GM12878 (cell line): ENCODE measurements at regions not wholly inside any gene's neighbourhood (a gene's known extent, or its start where the extent isn't known, plus 50 kb on each side); places are given as distances from the start of the nearest gene placed in this dataset.

Experiments used
- ATAC-seq: fragments of 200-7000 bp; cut with Tn5 transposase; 3 replicates; pipeline ENCODE4 v1.9.1; 2020; ENCODE audit warnings: mild to moderate bottlenecking, moderate library complexity
- BruUV-seq: library from RNA; stranded (reverse); fragments of 400-500 nt; replicated peaks from 2 replicates; lab custom pipeline; 2021; lab: Mats Ljungman, UMichigan
- CTCF ChIA-PET: fragments of 300-600 bp; sonication (Branson Sonifier 250); formaldehyde crosslinking; extraction: SDS; loops from one replicate; lab custom pipeline; 2021; ENCODE audit warnings: inconsistent platforms; lab: Yijun Ruan, JAX
- POLR2A ChIA-PET: fragments of 350-600 bp; formaldehyde crosslinking; extraction: SDS; loops from one replicate; lab custom pipeline; 2021; ENCODE audit warnings: inconsistent platforms; lab: Charles Lee
- RAD21 ChIA-PET: fragments of 300-600 bp; sonication (Branson Sonifier 250); formaldehyde crosslinking; loops from one replicate; lab custom pipeline; 2023; ENCODE audit warnings: antibody characterized with exemption; ENCODE audit not compliant: unreplicated experiment; lab: Charles Lee
- SMC1A ChIA-PET: fragments of 300-600 bp; sonication (Branson Sonifier 250); formaldehyde crosslinking; loops from one replicate; lab custom pipeline; 2023; ENCODE audit not compliant: unreplicated experiment, uncharacterized antibody; lab: Charles Lee
- DNase-seq: peaks from one replicate; pipeline ENCODE4 v3.0.0-alpha.2; 2011; ENCODE audit warnings: low read depth, low spot score
- FAIRE-seq: peaks from 3 replicates; lab custom pipeline; 2011; peaks lifted over from hg19 to GRCh38; lab: Jason Lieb, UNC
- H2AFZ ChIP-seq: 2 replicates; pipeline ENCODE4 v1.6.0; 2011; ENCODE audit warnings: low read depth, low read length, control low read depth; ENCODE audit not compliant: control insufficient read depth
- H3K27ac ChIP-seq: 2 replicates; pipeline ENCODE4 v1.5.1; 2011; ENCODE audit warnings: control low read depth; ENCODE audit not compliant: control insufficient read depth, insufficient read depth
- H3K27me3 ChIP-seq, 2 experiments: replicated peaks in 1 of 2; 2 replicates each; pipeline versions ENCODE4 v1.6.0 to v1.6.1; 2011; ENCODE audit warnings: low read length in 1 of 2; ENCODE audit not compliant: control insufficient read depth in 2 of 2, insufficient read depth in 2 of 2
- H3K36me3 ChIP-seq, 2 experiments: 2 replicates each; pipeline ENCODE4 v1.5.1; 2011; ENCODE audit warnings: low read length in 1 of 2; ENCODE audit not compliant: control insufficient read depth in 2 of 2, insufficient read depth in 2 of 2
- H3K4me1 ChIP-seq: 2 replicates; pipeline ENCODE4 v1.6.1; 2011; ENCODE audit warnings: mild to moderate bottlenecking, low read length, moderate library complexity, mixed read lengths; ENCODE audit not compliant: control insufficient read depth, insufficient read depth
- H3K4me2 ChIP-seq: 2 replicates; pipeline ENCODE4 v1.6.0; 2011; ENCODE audit warnings: control low read depth; ENCODE audit not compliant: control insufficient read depth, insufficient read depth
- H3K4me3 ChIP-seq: fragments of 200-600 bp; sonication (generic); 2 replicates; pipeline ENCODE4 v1.5.1; 2016
- H3K79me2 ChIP-seq: 2 replicates; pipeline ENCODE4 v1.6.0; 2011; ENCODE audit warnings: low read length; ENCODE audit not compliant: control insufficient read depth, insufficient read depth
- H3K9ac ChIP-seq: 2 replicates; pipeline ENCODE4 v1.8.0; 2011; ENCODE audit warnings: low read length, control low read depth, mixed read lengths; ENCODE audit not compliant: control insufficient read depth, insufficient read depth
- H3K9me3 ChIP-seq: replicated peaks from 3 replicates; pipeline ENCODE4 v1.5.1; 2011; ENCODE audit warnings: mild to moderate bottlenecking, low read length; ENCODE audit not compliant: control insufficient read depth, insufficient read depth
- H4K20me1 ChIP-seq: 2 replicates; pipeline ENCODE4 v1.6.0; 2011; ENCODE audit not compliant: control insufficient read depth, insufficient read depth
- E2F4 ChIP-seq: IDR thresholded peaks from 2 replicates; pipeline ENCODE4 v1.6.1; 2012; ENCODE audit warnings: low read depth, low read length, improper control_type of control experiment
- LARP7 ChIP-seq: fragments of 450-650 bp; IDR thresholded peaks from 2 replicates; pipeline ENCODE4 v1.6.1; 2017; ENCODE audit warnings: mild to moderate bottlenecking
- MLLT1 ChIP-seq: fragments of 450-650 bp; IDR thresholded peaks from 2 replicates; pipeline ENCODE4 v1.6.1; 2016; ENCODE audit warnings: mild to moderate bottlenecking
- NBN ChIP-seq: fragments of 450-650 bp; IDR thresholded peaks from 2 replicates; pipeline ENCODE4 v1.6.1; 2016
- NRF1 ChIP-seq: conservative IDR thresholded peaks from 2 replicates; pipeline ENCODE4 v1.6.1; 2011; ENCODE audit warnings: mild to moderate bottlenecking, low read depth, low read length, improper control_type of control experiment
- POLR2A ChIP-seq: IDR thresholded peaks from 2 replicates; pipeline ENCODE4 v1.6.1; 2011; ENCODE audit warnings: low read depth, mild to moderate bottlenecking, low read length
- RAD21 ChIP-seq: IDR thresholded peaks from 2 replicates; pipeline ENCODE4 v1.6.1; 2011; ENCODE audit warnings: mild to moderate bottlenecking, low read depth, low read length, moderate library complexity; ENCODE audit not compliant: insufficient read depth
- SUPT20H ChIP-seq: IDR thresholded peaks from 2 replicates; pipeline ENCODE4 v1.6.1; 2011; ENCODE audit warnings: low read depth, mild to moderate bottlenecking, low read length, moderate library complexity, borderline replicate concordance; ENCODE audit not compliant: control insufficient read depth
- WRNIP1 ChIP-seq: IDR thresholded peaks from 2 replicates; pipeline ENCODE4 v1.6.1; 2011; ENCODE audit warnings: low read depth, low read length, improper control_type of control experiment, borderline replicate concordance
- ZBTB11 ChIP-seq: fragments of 450-650 bp; formaldehyde crosslinking; IDR thresholded peaks from 2 replicates; pipeline ENCODE4 v1.5.0; 2022; ENCODE audit warnings: mild to moderate bottlenecking, missing genetic modification characterization
- WGBS: methylation state at CpG from one replicate; pipeline ENCODE4 v1.1.6; 2016; ENCODE audit warnings: low lambda C conversion rate; ENCODE audit not compliant: insufficient replicate concordance, insufficient coverage; ENCODE audit errors: missing lambda C conversion rate; 5-methylcytosine and 5-hydroxymethylcytosine counted together
- in situ Hi-C: fragments of 300-500 bp; cut with MboI; formaldehyde crosslinking; loops from 9 replicates; pipeline ENCODE4 v1.14.3; 2018; ENCODE audit warnings: mixed read lengths
- intact Hi-C: fragments of 100-400 bp; cut with micrococcal nuclease; formaldehyde crosslinking; loops from one replicate; pipeline ENCODE4 v1.14.2; 2022; ENCODE audit not compliant: unreplicated experiment

GRCh38 chr1:21349693-21350092 is 59.4 kb upstream of the ECE1 start:
- no peaks in the 10 kb centered on the region for H4K20me1 ChIP-seq
- POLR2A ChIA-PET: no interaction called here

More at GRCh38 chr1:21349693-21350092, 59.4 kb upstream of the ECE1 start:
- in situ Hi-C loops: no loop called here
- no TSS peak for BruUV-seq
- SMC1A ChIA-PET: interaction anchor here (2.0 kb wide), 1 partner anchor 79 kb away, joined by 6 read pairs; no protein-coding TSS in a partner anchor
- no peak overlapping the region for H3K4me2 ChIP-seq
- no peak overlapping the region for H3K4me3 ChIP-seq
- FAIRE-seq (no peak), DNase-seq (no peak), ATAC-seq (no peak)
- no peaks in the 10 kb centered on the region for H3K36me3 ChIP-seq
- RAD21 ChIA-PET: interaction anchor here (1.2 to 2.4 kb wide), 3 partner anchors 19 to 94 kb away, joined by 3 to 6 read pairs (median 4); no protein-coding TSS in a partner anchor
- H3K9me3 ChIP-seq: no peaks in the 10 kb centered on the region
- CTCF ChIA-PET: interaction anchor here (1.2 to 2.5 kb wide), 4 partner anchors 15 to 79 kb away, joined by 3 to 8 read pairs (median 4); no protein-coding TSS in a partner anchor
- TF ChIP-seq RAD21: no peak
- no peak for TF ChIP-seq NBN
- no peak for TF ChIP-seq POLR2A
- no peak for TF ChIP-seq MLLT1
- no peak for TF ChIP-seq SUPT20H
- no peak for TF ChIP-seq NRF1
- no peak for TF ChIP-seq E2F4
- TF ChIP-seq WRNIP1: no peak
- no peak for TF ChIP-seq LARP7
- no peak for TF ChIP-seq ZBTB11 (CRISPR knock-in tag)
- intact Hi-C loops: no loop called here
- H3K27me3 ChIP-seq: peaks cover 0 to 2% of the 10 kb centered on the region in 2 experiments; a peak in 1 of 4 replicates
- no peak overlapping the region for H2AFZ ChIP-seq
- peaks cover 4% of the 10 kb centered on the region for H3K79me2 ChIP-seq
- no peak overlapping the region for H3K9ac ChIP-seq
- peaks cover 10% of the 10 kb centered on the region for H3K4me1 ChIP-seq
- 76% methylated on average over 3 of the region's 3 CpGs for whole genome bisulfite sequencing
- no peak overlapping the region for H3K27ac ChIP-seq
